Right lobe of liver (tissue), 6 donors: ENCODE measurements at regions not wholly inside any gene's neighbourhood (a gene's known extent, or its start where the extent isn't known, plus 50 kb on each side); places are given as distances from the start of the nearest gene placed in this dataset.

Experiments
- ATAC-seq, 4 donors: fragments of 200-7000 bp; cut with Tn5 transposase; one replicate each; pipeline ENCODE4 v1.9.1; 2020; ENCODE audit warnings: mild to moderate bottlenecking in 4 of 4, moderate library complexity in 4 of 4
- DNase-seq, 3 donors: peaks; one replicate each; pipeline ENCODE4 v3.0.0-alpha.2; 2020
- H3K27ac ChIP-seq, 3 donors: fragments of 200-600 bp; one replicate each; pipeline ENCODE4 v1.8.0; 2022
- H3K27me3 ChIP-seq, 2 donors: fragments of 200-600 bp; one replicate each; pipeline ENCODE4 v1.8.0; 2022
- H3K36me3 ChIP-seq, 4 donors: fragments of 200-600 bp; sonication (generic) in 1 of 4; one replicate each; pipeline versions ENCODE4 v1.5.1 to v1.8.0; 2017 to 2022; ENCODE audit warnings: control low read depth in 1 of 4
- H3K4me1 ChIP-seq, 4 donors: fragments of 200-600 bp; sonication (generic) in 1 of 4; one replicate each; pipeline versions ENCODE4 v1.5.1 to v1.8.0; 2017 to 2022; ENCODE audit warnings: control low read depth in 1 of 4
- H3K4me3 ChIP-seq, 3 donors: fragments of 200-600 bp; one replicate each; pipeline ENCODE4 v1.8.0; 2022
- H3K9me3 ChIP-seq, 4 donors: fragments of 200-600 bp; sonication (generic) in 1 of 4; one replicate each; pipeline versions ENCODE4 v1.5.1 to v1.8.0; 2017 to 2022; ENCODE audit warnings: control low read depth in 1 of 4
- CTCF ChIP-seq, 4 donors: fragments of 200-600 bp in 3 of 4; fragments of 450-650 bp in 1 of 4; IDR thresholded peaks; one replicate each; pipeline versions ENCODE4 v1.5.1 to v1.8.0; 2016 to 2022; ENCODE audit warnings: antibody characterized with exemption in 4 of 4, mild to moderate bottlenecking in 2 of 4
- POLR2A ChIP-seq: fragments of 450-650 bp; IDR thresholded peaks from one replicate; pipeline ENCODE4 v1.6.1; 2017; ENCODE audit warnings: antibody characterized with exemption, mild to moderate bottlenecking
- WGBS: methylation state at CpG from one replicate; pipeline ENCODE4 v1.1.6; 2018; ENCODE audit warnings: low coverage, low lambda C conversion rate; ENCODE audit not compliant: insufficient coverage; ENCODE audit errors: missing lambda C conversion rate; 5-methylcytosine and 5-hydroxymethylcytosine counted together
- intact Hi-C, 2 donors: fragments of 100-400 bp; cut with DNase I; formaldehyde crosslinking; loops; one replicate each; pipeline versions ENCODE4 v1.11.2 to v1.14.1; 2022
- donor health status: DM: no; HTN: yes; CAD: no.
- donor health status: DM: no; HTN: no; CAD: no.
- donor health status: DM: no; HTN: no; CAD: no.
- donor health status: DM: no; HTN: yes; CAD: no.
- donor health status: DM: no; HTN: yes; CAD: no.

- ATAC-seq, result no peak
- intact Hi-C loops, result no loop called here
- TF ChIP-seq CTCF (IDR thresholded peaks at IDR 0.05), result no peak
- TF ChIP-seq POLR2A, result no peak
Measured at GRCh38 chr5:85278193-85278592, 893.5 kb upstream of the EDIL3 start.

GRCh38 chr5:85288914-85289313 lies 904.2 kb upstream of the EDIL3 start:
- intact Hi-C loops, result no loop called here
- DNase-seq (no peak), ATAC-seq (no peak)
- H3K9me3 ChIP-seq, result no peaks in the 10 kb centered on the region
- WGBS, result 70% methylated on average over 3 of the region's 3 CpGs
- H3K27ac ChIP-seq, result no peak overlapping the region
- no peaks in the 10 kb centered on the region for H3K36me3 ChIP-seq
- no peaks in the 10 kb centered on the region for H3K4me1 ChIP-seq
- H3K27me3 ChIP-seq, result no peaks in the 10 kb centered on the region
- H3K4me3 ChIP-seq, result no peak overlapping the region
- TF ChIP-seq POLR2A, result no peak
- TF ChIP-seq CTCF (IDR thresholded peaks at IDR 0.05), result peak in 1 of 4 donors; percentile 10

More at GRCh38 chr5:85278193-85278592, 893.5 kb upstream of the EDIL3 start:
- Histone ChIP-seq H3K4me1 (no peaks in the 10 kb centered on the region), H3K9me3 (no peaks in the 10 kb centered on the region), H3K36me3 (no peaks in the 10 kb centered on the region), H3K4me3 (no peak overlapping the region), H3K27ac (no peak overlapping the region), H3K27me3 (no peaks in the 10 kb centered on the region)
- 75% methylated on average over 1 of the region's 1 CpG for WGBS
- no peak for DNase-seq

DNA sequence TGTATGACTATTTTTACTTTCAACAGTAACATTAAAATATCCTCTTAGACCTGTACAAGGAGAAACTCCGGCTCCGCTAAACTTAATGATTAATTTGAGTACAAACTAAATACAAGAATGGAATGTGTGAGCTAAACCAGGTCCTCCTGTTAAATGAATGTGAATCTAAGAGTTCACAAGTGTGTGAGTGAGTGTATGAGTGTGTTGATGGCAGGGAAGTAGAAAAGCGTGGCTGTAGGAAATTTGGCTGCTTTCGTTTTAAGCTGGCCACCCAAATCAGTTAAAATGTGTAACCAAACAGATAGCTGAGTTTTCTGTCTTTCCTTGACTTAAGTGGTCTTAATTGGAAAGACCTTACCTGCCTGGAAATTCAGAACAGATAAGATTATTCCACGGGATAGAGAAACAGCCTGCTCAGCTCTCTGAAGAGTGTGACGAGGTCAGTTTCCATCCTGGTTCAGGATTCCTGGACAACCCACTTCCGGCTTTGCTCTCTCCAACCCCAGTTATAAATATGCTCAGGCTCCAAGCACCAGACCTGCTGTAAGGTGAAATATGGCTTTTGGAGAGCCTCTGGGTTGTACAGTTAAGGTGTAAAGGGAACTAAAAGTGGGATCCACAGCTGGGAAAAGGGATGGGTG lies 908.6 kb upstream of the EDIL3 start:
- DNase-seq, result peak in 2 of 3 donors; percentile 19 to 51
- ATAC-seq, result peak; percentile 95 to 98 (median 97)
- Histone ChIP-seq H3K36me3 (no peaks in the 10 kb centered on the region), H3K4me1 (no peaks in the 10 kb centered on the region), H3K27ac (peak overlapping the region; percentile 61 to 67 (median 63)), H3K9me3 (no peaks in the 10 kb centered on the region), H3K27me3 (no peaks in the 10 kb centered on the region), H3K4me3 (peak overlapping the region; percentile 23 to 54 (median 41))
- TF ChIP-seq CTCF (IDR thresholded peaks at IDR 0.05) (no peak), POLR2A (peak; percentile 70)
- intact Hi-C loops, result no loop called here
- WGBS, result 22% methylated on average over 7 of the region's 7 CpGs

DNA sequence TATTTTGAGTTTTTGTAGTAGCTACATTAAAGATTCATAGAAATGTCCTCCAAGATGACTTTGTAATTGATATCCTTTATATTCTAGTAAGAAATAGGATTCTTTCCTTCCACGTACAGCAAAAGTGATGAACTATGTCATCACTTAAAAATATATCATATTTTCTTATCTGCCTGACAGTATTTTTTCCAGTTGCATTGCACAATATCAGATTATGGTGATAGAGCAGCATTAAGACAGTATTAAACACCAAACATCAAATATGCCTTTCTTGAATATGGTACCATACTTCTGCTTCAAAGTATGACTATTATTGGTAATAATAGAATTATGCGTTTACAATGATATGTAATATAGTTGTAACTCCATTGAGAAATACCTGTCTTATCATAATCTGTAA lies 919.8 kb upstream of the EDIL3 start:
- Histone ChIP-seq H3K4me1 (no peaks in the 10 kb centered on the region), H3K27me3 (no peaks in the 10 kb centered on the region), H3K4me3 (no peak overlapping the region), H3K36me3 (no peaks in the 10 kb centered on the region), H3K27ac (no peak overlapping the region), H3K9me3 (no peaks in the 10 kb centered on the region)
- ATAC-seq (no peak), DNase-seq (no peak)
- TF ChIP-seq CTCF (IDR thresholded peaks at IDR 0.05) (no peak), POLR2A (no peak)
- 80% methylated on average over 2 of the region's 2 CpGs for WGBS
- intact Hi-C loops, result no loop called here

DNA sequence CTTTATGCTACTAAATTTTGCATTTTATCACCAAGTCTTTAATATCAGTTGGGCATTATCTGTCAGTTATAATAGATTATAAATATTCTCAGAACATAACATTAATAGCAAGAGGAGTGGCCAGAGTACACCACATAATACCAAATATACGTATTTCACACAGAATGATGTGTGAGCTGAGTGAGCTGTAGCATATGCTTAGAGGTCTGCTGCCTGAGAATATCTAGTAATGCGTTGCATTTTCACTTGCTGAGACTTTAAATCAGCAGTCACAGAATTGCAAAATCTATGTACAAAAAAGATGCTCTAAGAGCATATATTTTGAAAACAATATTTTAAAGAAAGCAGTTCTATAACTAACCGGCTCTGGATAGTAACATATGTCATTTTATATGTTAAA lies 921.1 kb upstream of the EDIL3 start:
- DNase-seq (no peak), ATAC-seq (no peak)
- 68% methylated on average over 3 of the region's 3 CpGs for WGBS
- Histone ChIP-seq H3K9me3 (no peaks in the 10 kb centered on the region), H3K4me3 (no peak overlapping the region), H3K4me1 (no peaks in the 10 kb centered on the region), H3K27me3 (no peaks in the 10 kb centered on the region), H3K36me3 (no peaks in the 10 kb centered on the region), H3K27ac (no peak overlapping the region)
- TF ChIP-seq CTCF (IDR thresholded peaks at IDR 0.05) (no peak), POLR2A (no peak)
- intact Hi-C loops, result no loop called here
